IMR-90 (cell line): ENCODE measurements at regions not wholly inside any gene's neighbourhood (a gene's known extent, or its start where the extent isn't known, plus 50 kb on each side); places are given as distances from the start of the nearest gene placed in this dataset.
"Not testable (repeated sequence)": the region's sequence is repeated elsewhere in the genome, so short reads cannot be mapped to it uniquely, and the experiment has no call there.

ENCODE experiments used
- BHLHE40 ChIP-seq: fragments of 150-350 bp; IDR thresholded peaks from 2 replicates; pipeline ENCODE4 v1.6.1; 2016; ENCODE audit warnings: mild to moderate bottlenecking, low read depth, low read length
- MAFK ChIP-seq: IDR thresholded peaks from 2 replicates; pipeline ENCODE4 v1.6.1; 2012; ENCODE audit warnings: low read depth, low read length, improper control_type of control experiment
- POLR2A ChIP-seq: IDR thresholded peaks from 2 replicates; pipeline ENCODE4 v1.6.1; 2012; ENCODE audit warnings: mild to moderate bottlenecking, low read depth, low read length
- RAD21 ChIP-seq: IDR thresholded peaks from 2 replicates; pipeline ENCODE4 v1.6.1; 2012; ENCODE audit warnings: low read length, improper control_type of control experiment
- RFX5 ChIP-seq: IDR thresholded peaks from 2 replicates; pipeline ENCODE4 v1.8.0; 2012; ENCODE audit warnings: low read depth, mild to moderate bottlenecking, low read length, moderate library complexity
- TF ChIP-seq, protein P1 (sequence below): conservative IDR thresholded peaks from 2 replicates; pipeline ENCODE4 v1.5.1; 2012; ENCODE audit warnings: mild to moderate bottlenecking, low read depth, low read length, improper control_type of control experiment
- TF ChIP-seq, protein P2 (sequence below): fragments of 150-350 bp; IDR thresholded peaks from 2 replicates; pipeline ENCODE4 v1.6.1; 2017; ENCODE audit warnings: mild to moderate bottlenecking, antibody characterized with exemption, low read length, low read depth
- TF ChIP-seq, protein P3 (sequence below): fragments of 150-350 bp; IDR thresholded peaks from 2 replicates; pipeline ENCODE4 v1.6.1; 2016; ENCODE audit warnings: low read depth, mild to moderate bottlenecking, low read length, moderate library complexity, borderline replicate concordance

DNA sequence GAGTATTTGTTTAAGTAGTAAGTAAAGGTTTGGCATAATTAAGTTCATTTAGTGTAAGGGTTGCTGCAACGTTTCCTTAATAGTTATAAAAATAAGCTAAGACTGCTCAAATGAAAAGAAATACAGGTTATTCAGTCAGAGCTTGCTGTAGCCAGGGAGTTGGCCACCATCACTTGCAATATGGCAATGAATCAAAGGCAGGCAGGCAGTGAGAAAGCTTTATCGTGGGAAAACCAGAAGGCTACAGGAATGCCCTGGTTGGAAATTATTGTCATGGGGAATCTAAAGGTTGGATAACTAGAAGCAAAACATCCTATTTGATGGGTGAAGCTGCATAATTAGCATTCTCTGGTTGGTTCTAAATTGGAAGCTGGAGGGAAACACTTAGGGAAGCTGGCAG lies 1286.4 kb upstream of the CDH18 start:
- TF ChIP-seq BHLHE40, RAD21, RFX5, MAFK, POLR2A: not testable (repeated sequence)
- TF ChIP-seq, protein P1, sequence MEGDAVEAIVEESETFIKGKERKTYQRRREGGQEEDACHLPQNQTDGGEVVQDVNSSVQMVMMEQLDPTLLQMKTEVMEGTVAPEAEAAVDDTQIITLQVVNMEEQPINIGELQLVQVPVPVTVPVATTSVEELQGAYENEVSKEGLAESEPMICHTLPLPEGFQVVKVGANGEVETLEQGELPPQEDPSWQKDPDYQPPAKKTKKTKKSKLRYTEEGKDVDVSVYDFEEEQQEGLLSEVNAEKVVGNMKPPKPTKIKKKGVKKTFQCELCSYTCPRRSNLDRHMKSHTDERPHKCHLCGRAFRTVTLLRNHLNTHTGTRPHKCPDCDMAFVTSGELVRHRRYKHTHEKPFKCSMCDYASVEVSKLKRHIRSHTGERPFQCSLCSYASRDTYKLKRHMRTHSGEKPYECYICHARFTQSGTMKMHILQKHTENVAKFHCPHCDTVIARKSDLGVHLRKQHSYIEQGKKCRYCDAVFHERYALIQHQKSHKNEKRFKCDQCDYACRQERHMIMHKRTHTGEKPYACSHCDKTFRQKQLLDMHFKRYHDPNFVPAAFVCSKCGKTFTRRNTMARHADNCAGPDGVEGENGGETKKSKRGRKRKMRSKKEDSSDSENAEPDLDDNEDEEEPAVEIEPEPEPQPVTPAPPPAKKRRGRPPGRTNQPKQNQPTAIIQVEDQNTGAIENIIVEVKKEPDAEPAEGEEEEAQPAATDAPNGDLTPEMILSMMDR = not testable (repeated sequence)
- TF ChIP-seq, protein P2, sequence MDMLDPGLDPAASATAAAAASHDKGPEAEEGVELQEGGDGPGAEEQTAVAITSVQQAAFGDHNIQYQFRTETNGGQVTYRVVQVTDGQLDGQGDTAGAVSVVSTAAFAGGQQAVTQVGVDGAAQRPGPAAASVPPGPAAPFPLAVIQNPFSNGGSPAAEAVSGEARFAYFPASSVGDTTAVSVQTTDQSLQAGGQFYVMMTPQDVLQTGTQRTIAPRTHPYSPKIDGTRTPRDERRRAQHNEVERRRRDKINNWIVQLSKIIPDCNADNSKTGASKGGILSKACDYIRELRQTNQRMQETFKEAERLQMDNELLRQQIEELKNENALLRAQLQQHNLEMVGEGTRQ = not testable (repeated sequence)
- TF ChIP-seq, protein P3, sequence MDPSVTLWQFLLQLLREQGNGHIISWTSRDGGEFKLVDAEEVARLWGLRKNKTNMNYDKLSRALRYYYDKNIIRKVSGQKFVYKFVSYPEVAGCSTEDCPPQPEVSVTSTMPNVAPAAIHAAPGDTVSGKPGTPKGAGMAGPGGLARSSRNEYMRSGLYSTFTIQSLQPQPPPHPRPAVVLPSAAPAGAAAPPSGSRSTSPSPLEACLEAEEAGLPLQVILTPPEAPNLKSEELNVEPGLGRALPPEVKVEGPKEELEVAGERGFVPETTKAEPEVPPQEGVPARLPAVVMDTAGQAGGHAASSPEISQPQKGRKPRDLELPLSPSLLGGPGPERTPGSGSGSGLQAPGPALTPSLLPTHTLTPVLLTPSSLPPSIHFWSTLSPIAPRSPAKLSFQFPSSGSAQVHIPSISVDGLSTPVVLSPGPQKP = not testable (repeated sequence)
